ENCODE measurements at regions not wholly inside any gene's neighbourhood (a gene's known extent, or its start where the extent isn't known, plus 50 kb on each side); places are given as distances from the start of the nearest gene placed in this dataset.

DNA sequence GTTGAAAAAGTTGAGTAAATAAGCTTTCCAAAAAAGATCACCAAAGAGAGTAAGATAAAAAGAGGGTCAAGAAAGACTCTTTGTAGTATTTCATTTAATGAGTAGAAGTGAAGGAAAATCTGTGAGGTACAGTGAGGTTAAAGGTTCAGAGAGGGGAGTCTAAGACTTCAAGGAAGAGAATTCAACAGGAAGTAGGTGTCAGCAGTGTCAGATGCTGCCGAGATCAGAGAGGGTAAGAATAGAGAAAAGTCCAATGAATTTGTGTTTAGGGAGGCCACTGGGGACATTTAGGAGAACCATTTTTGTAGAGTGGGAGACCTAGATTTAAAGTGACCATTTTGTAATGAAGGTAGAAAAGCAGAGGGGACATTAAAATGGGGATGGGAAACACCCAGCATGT, 71.6 kb upstream of the KRAS start:
- H3K4me1 ChIP-seq (ENCODE audit: control extremely low read depth in 1 of 4, control insufficient read depth in 4 of 4, insufficient read depth in 4 of 4, low read length in 3 of 4) = peaks cover 9 to 35% (median 21%) of the 10 kb centered on the region in 4 experiments
- ChIA-PET POLR2A (no interaction called here), CTCF (no interaction called here)
- no peak for DNase-seq
- WGBS (ENCODE audit: insufficient coverage) = 67% methylated on average over 1 of the region's 1 CpG
- H3K4me3 ChIP-seq (ENCODE audit: control insufficient read depth in 1 of 7, extremely low read depth in 1 of 7, insufficient read depth in 4 of 7, low read depth in 2 of 7, low read length in 6 of 7) = no peak overlapping the region
- no peak overlapping the region for H3K27ac ChIP-seq (ENCODE audit: insufficient read depth in 1 of 2, low read depth in 1 of 2, low read length in 2 of 2, poor library complexity in 1 of 2, severe bottlenecking in 2 of 2)
- no peaks in the 10 kb centered on the region for H3K36me3 ChIP-seq (ENCODE audit: control insufficient read depth in 4 of 4, insufficient read depth in 4 of 4, low read length in 3 of 4)
- no peaks in the 10 kb centered on the region for H3K9me3 ChIP-seq (ENCODE audit: control extremely low read depth in 1 of 5, control insufficient read depth in 4 of 5, insufficient read depth in 2 of 5, low read depth in 1 of 5, low read length in 4 of 5)
- H3K27me3 ChIP-seq (replicated peaks in 2 of 5; ENCODE audit: control insufficient read depth in 4 of 5, insufficient read depth in 5 of 5, low read length in 4 of 5) = no peaks in the 10 kb centered on the region

DNA sequence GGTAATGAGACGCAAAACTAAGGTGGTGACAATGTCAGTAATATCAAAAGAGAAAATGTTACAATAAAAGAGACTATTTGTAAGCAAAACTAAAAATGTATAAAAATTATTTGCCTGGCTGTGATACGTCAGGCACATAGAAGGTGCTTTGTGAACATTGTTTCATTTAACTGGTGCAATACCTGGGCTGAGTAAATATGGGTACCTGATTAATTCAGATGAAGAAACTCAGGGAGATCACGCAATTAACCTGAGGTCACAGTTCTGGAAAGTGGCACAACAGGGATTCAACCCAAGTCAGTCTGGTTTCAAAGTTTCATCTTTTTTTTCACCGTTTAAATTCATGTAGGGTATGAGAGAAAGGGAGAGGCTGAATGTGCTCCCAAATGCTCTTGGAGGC, 71.0 kb upstream of the KRAS start:
- Histone ChIP-seq H3K36me3 (ENCODE audit: control insufficient read depth in 4 of 4, insufficient read depth in 4 of 4, low read length in 3 of 4) (no peaks in the 10 kb centered on the region), H3K4me1 (ENCODE audit: control extremely low read depth in 1 of 4, control insufficient read depth in 4 of 4, insufficient read depth in 4 of 4, low read length in 3 of 4) (peaks cover 9 to 35% (median 21%) of the 10 kb centered on the region in 4 experiments), H3K9me3 (ENCODE audit: control extremely low read depth in 1 of 5, control insufficient read depth in 4 of 5, insufficient read depth in 2 of 5, low read depth in 1 of 5, low read length in 4 of 5) (no peaks in the 10 kb centered on the region), H3K27me3 (replicated peaks in 2 of 5; ENCODE audit: control insufficient read depth in 4 of 5, insufficient read depth in 5 of 5, low read length in 4 of 5) (no peaks in the 10 kb centered on the region), H3K27ac (ENCODE audit: insufficient read depth in 1 of 2, low read depth in 1 of 2, low read length in 2 of 2, poor library complexity in 1 of 2, severe bottlenecking in 2 of 2) (no peak overlapping the region), H3K4me3 (ENCODE audit: control insufficient read depth in 1 of 7, extremely low read depth in 1 of 7, insufficient read depth in 4 of 7, low read depth in 2 of 7, low read length in 6 of 7) (no peak overlapping the region)
- CTCF ChIA-PET = no interaction called here
- POLR2A ChIA-PET = no interaction called here
- no peak for DNase-seq
- 100% methylated on average over 3 of the region's 4 CpGs for WGBS (ENCODE audit: insufficient coverage)

GRCh38 chr12:25320123-25321006, 69.6 kb upstream of the KRAS start:
- H3K36me3 ChIP-seq (ENCODE audit: control insufficient read depth in 4 of 4, insufficient read depth in 4 of 4, low read length in 3 of 4) = no peaks in the 10 kb centered on the region
- H3K27me3 ChIP-seq (replicated peaks in 2 of 5; ENCODE audit: control insufficient read depth in 4 of 5, insufficient read depth in 5 of 5, low read length in 4 of 5) = no peaks in the 10 kb centered on the region
- 0% methylated on average over 1 of the region's 5 CpGs for WGBS (ENCODE audit: insufficient coverage)
- CTCF ChIA-PET = interaction anchor here (0.6 to 1.6 kb wide), 4 partner anchors 9 to 26 kb away, joined by 3 to 10 read pairs (median 3); no protein-coding TSS in a partner anchor
- H3K27ac ChIP-seq (ENCODE audit: insufficient read depth in 1 of 2, low read depth in 1 of 2, low read length in 2 of 2, poor library complexity in 1 of 2, severe bottlenecking in 2 of 2) = peak overlapping the region in 1 of 2 experiments; percentile 45
- DNase-seq = peak; percentile 20 to 77 (median 64)
- no peaks in the 10 kb centered on the region for H3K9me3 ChIP-seq (ENCODE audit: control extremely low read depth in 1 of 5, control insufficient read depth in 4 of 5, insufficient read depth in 2 of 5, low read depth in 1 of 5, low read length in 4 of 5)
- peak overlapping the region in 3 of 7 experiments; percentile 3 to 63 (median 11) for H3K4me3 ChIP-seq (ENCODE audit: control insufficient read depth in 1 of 7, extremely low read depth in 1 of 7, insufficient read depth in 4 of 7, low read depth in 2 of 7, low read length in 6 of 7)
- peaks cover 9 to 35% (median 21%) of the 10 kb centered on the region in 4 experiments for H3K4me1 ChIP-seq (ENCODE audit: control extremely low read depth in 1 of 4, control insufficient read depth in 4 of 4, insufficient read depth in 4 of 4, low read length in 3 of 4)
- POLR2A ChIA-PET = interaction anchor here (0.6 to 0.9 kb wide), 2 partner anchors 31 to 69 kb away, joined by 3 read pairs; partner anchors contain the start of gene KRAS

DNA sequence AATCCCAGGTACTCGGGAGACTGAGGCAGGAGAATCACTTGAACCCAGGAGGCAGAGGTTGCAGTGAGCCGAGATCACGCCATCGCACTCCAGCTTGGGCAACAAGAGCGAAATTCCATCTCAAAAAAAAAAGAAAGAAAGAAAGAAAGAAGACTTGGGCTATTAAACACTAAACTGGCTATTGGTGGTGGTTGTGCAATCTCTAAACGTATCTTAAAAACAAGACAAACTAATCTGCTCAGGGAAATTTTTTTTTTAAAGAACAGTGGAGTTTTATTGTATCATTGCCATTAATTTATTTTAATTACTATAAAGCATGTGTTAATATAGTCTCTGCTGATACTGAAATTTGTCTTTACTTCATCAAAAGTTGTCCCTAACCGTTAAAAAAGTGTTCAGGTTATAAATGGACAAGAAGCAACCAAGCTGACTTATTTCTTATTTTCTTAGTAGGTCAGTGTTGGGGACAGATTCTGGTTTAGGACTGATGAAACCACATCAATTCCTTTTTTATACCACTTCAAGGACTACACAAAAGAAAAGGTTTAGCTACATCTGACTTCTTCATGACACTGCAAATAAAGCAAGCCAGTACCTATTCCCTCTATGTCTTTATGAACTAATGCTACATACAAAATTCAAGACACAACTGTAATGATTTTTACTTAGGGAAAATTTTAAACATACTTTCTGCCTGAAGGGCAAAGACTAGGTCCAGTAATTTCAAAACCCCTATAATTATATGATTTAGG, 68.7 kb upstream of the KRAS start:
- CTCF ChIA-PET = interaction anchor here (1.2 to 1.3 kb wide), 2 partner anchors 22 to 25 kb away, joined by 3 read pairs; no protein-coding TSS in a partner anchor

DNA sequence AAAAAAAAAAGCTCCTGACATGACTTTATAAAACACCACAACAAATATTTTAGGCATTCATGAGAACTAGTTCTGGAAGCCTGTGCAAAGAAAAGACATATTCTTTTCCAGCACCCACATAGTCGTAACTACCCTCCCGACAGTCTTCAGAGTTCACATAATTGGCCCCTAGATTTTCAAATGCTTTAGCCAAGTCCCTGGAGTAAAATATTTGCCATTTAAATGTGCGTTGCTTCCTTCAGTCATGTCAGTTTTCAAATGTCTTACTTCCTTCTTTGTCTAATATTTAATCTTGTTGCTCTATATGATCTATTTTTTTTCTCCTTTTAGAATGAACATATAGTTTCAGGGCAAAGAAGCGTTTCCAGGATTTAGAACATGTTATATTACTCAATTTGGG, 66.8 kb upstream of the KRAS start:
- POLR2A ChIA-PET = no interaction called here
- 96% methylated on average over 2 of the region's 4 CpGs for WGBS (ENCODE audit: insufficient coverage)

More for the DNA sequence above, 68.7 kb upstream of the KRAS start:
- POLR2A ChIA-PET = interaction anchor here (0.9 kb wide), 1 partner anchor 69 kb away, joined by 3 read pairs; the partner anchor contains the start of gene KRAS
- DNase-seq = peak in 2 of 3 donors; percentile 18 to 35
- Histone ChIP-seq H3K9me3 (ENCODE audit: control extremely low read depth in 1 of 5, control insufficient read depth in 4 of 5, insufficient read depth in 2 of 5, low read depth in 1 of 5, low read length in 4 of 5) (no peaks in the 10 kb centered on the region), H3K36me3 (ENCODE audit: control insufficient read depth in 4 of 4, insufficient read depth in 4 of 4, low read length in 3 of 4) (no peaks in the 10 kb centered on the region), H3K27me3 (replicated peaks in 2 of 5; ENCODE audit: control insufficient read depth in 4 of 5, insufficient read depth in 5 of 5, low read length in 4 of 5) (no peaks in the 10 kb centered on the region), H3K27ac (ENCODE audit: insufficient read depth in 1 of 2, low read depth in 1 of 2, low read length in 2 of 2, poor library complexity in 1 of 2, severe bottlenecking in 2 of 2) (no peak overlapping the region), H3K4me1 (ENCODE audit: control extremely low read depth in 1 of 4, control insufficient read depth in 4 of 4, insufficient read depth in 4 of 4, low read length in 3 of 4) (peaks cover 9 to 35% (median 20%) of the 10 kb centered on the region in 4 experiments), H3K4me3 (ENCODE audit: control insufficient read depth in 1 of 7, extremely low read depth in 1 of 7, insufficient read depth in 4 of 7, low read depth in 2 of 7, low read length in 6 of 7) (peak overlapping the region in 1 of 7 experiments; percentile 63)
- WGBS (ENCODE audit: insufficient coverage) = 97% methylated on average over 4 of the region's 7 CpGs

GRCh38 chr12:25315388-25315787, 64.7 kb upstream of the KRAS start:
- H3K27ac ChIP-seq (ENCODE audit: insufficient read depth in 1 of 2, low read depth in 1 of 2, low read length in 2 of 2, poor library complexity in 1 of 2, severe bottlenecking in 2 of 2) = no peak overlapping the region
- peaks cover 4 to 10% (median 9%) of the 10 kb centered on the region in 4 experiments for H3K4me1 ChIP-seq (ENCODE audit: control extremely low read depth in 1 of 4, control insufficient read depth in 4 of 4, insufficient read depth in 4 of 4, low read length in 3 of 4)
- no peaks in the 10 kb centered on the region for H3K36me3 ChIP-seq (ENCODE audit: control insufficient read depth in 4 of 4, insufficient read depth in 4 of 4, low read length in 3 of 4)
- DNase-seq = no peak
- CTCF ChIA-PET = no interaction called here
- no peaks in the 10 kb centered on the region for H3K27me3 ChIP-seq (replicated peaks in 2 of 5; ENCODE audit: control insufficient read depth in 4 of 5, insufficient read depth in 5 of 5, low read length in 4 of 5)
- POLR2A ChIA-PET = no interaction called here
- H3K9me3 ChIP-seq (ENCODE audit: control extremely low read depth in 1 of 5, control insufficient read depth in 4 of 5, insufficient read depth in 2 of 5, low read depth in 1 of 5, low read length in 4 of 5) = no peaks in the 10 kb centered on the region
- H3K4me3 ChIP-seq (ENCODE audit: control insufficient read depth in 1 of 7, extremely low read depth in 1 of 7, insufficient read depth in 4 of 7, low read depth in 2 of 7, low read length in 6 of 7) = no peak overlapping the region

More for the DNA sequence above, 66.8 kb upstream of the KRAS start:
- H3K27ac ChIP-seq (ENCODE audit: insufficient read depth in 1 of 2, low read depth in 1 of 2, low read length in 2 of 2, poor library complexity in 1 of 2, severe bottlenecking in 2 of 2) = no peak overlapping the region
- no peaks in the 10 kb centered on the region for H3K27me3 ChIP-seq (replicated peaks in 2 of 5; ENCODE audit: control insufficient read depth in 4 of 5, insufficient read depth in 5 of 5, low read length in 4 of 5)
- H3K4me1 ChIP-seq (ENCODE audit: control extremely low read depth in 1 of 4, control insufficient read depth in 4 of 4, insufficient read depth in 4 of 4, low read length in 3 of 4) = peaks cover 9 to 27% (median 18%) of the 10 kb centered on the region in 4 experiments
- H3K9me3 ChIP-seq (ENCODE audit: control extremely low read depth in 1 of 5, control insufficient read depth in 4 of 5, insufficient read depth in 2 of 5, low read depth in 1 of 5, low read length in 4 of 5) = no peaks in the 10 kb centered on the region
- no peaks in the 10 kb centered on the region for H3K36me3 ChIP-seq (ENCODE audit: control insufficient read depth in 4 of 4, insufficient read depth in 4 of 4, low read length in 3 of 4)
- H3K4me3 ChIP-seq (ENCODE audit: control insufficient read depth in 1 of 7, extremely low read depth in 1 of 7, insufficient read depth in 4 of 7, low read depth in 2 of 7, low read length in 6 of 7) = no peak overlapping the region
- no peak for DNase-seq
- CTCF ChIA-PET = interaction anchor here (1.5 kb wide), 1 partner anchor 15 kb away, joined by 3 read pairs; no protein-coding TSS in a partner anchor

Data from common myeloid progenitor, CD34-positive (primary cell).